Right lobe of liver (tissue), 6 donors: ENCODE measurements at regions not wholly inside any gene's neighbourhood (a gene's known extent, or its start where the extent isn't known, plus 50 kb on each side); places are given as distances from the start of the nearest gene placed in this dataset.

ENCODE experiments used
- ATAC-seq, 4 donors: fragments of 200-7000 bp; cut with Tn5 transposase; one replicate each; pipeline ENCODE4 v1.9.1; 2020; ENCODE audit warnings: mild to moderate bottlenecking in 4 of 4, moderate library complexity in 4 of 4
- DNase-seq, 3 donors: peaks; one replicate each; pipeline ENCODE4 v3.0.0-alpha.2; 2020
- H3K27ac ChIP-seq, 3 donors: fragments of 200-600 bp; one replicate each; pipeline ENCODE4 v1.8.0; 2022
- H3K27me3 ChIP-seq, 2 donors: fragments of 200-600 bp; one replicate each; pipeline ENCODE4 v1.8.0; 2022
- H3K36me3 ChIP-seq, 4 donors: fragments of 200-600 bp; sonication (generic) in 1 of 4; one replicate each; pipeline versions ENCODE4 v1.5.1 to v1.8.0; 2017 to 2022; ENCODE audit warnings: control low read depth in 1 of 4
- H3K4me1 ChIP-seq, 4 donors: fragments of 200-600 bp; sonication (generic) in 1 of 4; one replicate each; pipeline versions ENCODE4 v1.5.1 to v1.8.0; 2017 to 2022; ENCODE audit warnings: control low read depth in 1 of 4
- H3K4me3 ChIP-seq, 3 donors: fragments of 200-600 bp; one replicate each; pipeline ENCODE4 v1.8.0; 2022
- H3K9me3 ChIP-seq, 4 donors: fragments of 200-600 bp; sonication (generic) in 1 of 4; one replicate each; pipeline versions ENCODE4 v1.5.1 to v1.8.0; 2017 to 2022; ENCODE audit warnings: control low read depth in 1 of 4
- CTCF ChIP-seq, 4 donors: fragments of 200-600 bp in 3 of 4; fragments of 450-650 bp in 1 of 4; IDR thresholded peaks; one replicate each; pipeline versions ENCODE4 v1.5.1 to v1.8.0; 2016 to 2022; ENCODE audit warnings: antibody characterized with exemption in 4 of 4, mild to moderate bottlenecking in 2 of 4
- POLR2A ChIP-seq: fragments of 450-650 bp; IDR thresholded peaks from one replicate; pipeline ENCODE4 v1.6.1; 2017; ENCODE audit warnings: antibody characterized with exemption, mild to moderate bottlenecking
- WGBS: methylation state at CpG from one replicate; pipeline ENCODE4 v1.1.6; 2018; ENCODE audit warnings: low coverage, low lambda C conversion rate; ENCODE audit not compliant: insufficient coverage; ENCODE audit errors: missing lambda C conversion rate; 5-methylcytosine and 5-hydroxymethylcytosine counted together
- intact Hi-C, 2 donors: fragments of 100-400 bp; cut with DNase I; formaldehyde crosslinking; loops; one replicate each; pipeline versions ENCODE4 v1.11.2 to v1.14.1; 2022
- donor health status: DM: no; HTN: yes; CAD: no.
- donor health status: DM: no; HTN: no; CAD: no.
- donor health status: DM: no; HTN: no; CAD: no.
- donor health status: DM: no; HTN: yes; CAD: no.
- donor health status: DM: no; HTN: yes; CAD: no.

GRCh38 chr2:175864137-175864850, 137.8 kb downstream of the LNPK start:
- Histone ChIP-seq H3K4me3 (no peak overlapping the region), H3K27me3 (no peaks in the 10 kb centered on the region), H3K9me3 (no peaks in the 10 kb centered on the region), H3K27ac (no peak overlapping the region), H3K4me1 (no peaks in the 10 kb centered on the region), H3K36me3 (no peaks in the 10 kb centered on the region)
- 83% methylated on average over 4 of the region's 7 CpGs for WGBS
- intact Hi-C loops: no loop called here
- DNase-seq: no peak
- TF ChIP-seq POLR2A (no peak), CTCF (IDR thresholded peaks at IDR 0.05) (no peak)
- no peak for ATAC-seq

GRCh38 chr2:175861958-175862357, 140.1 kb downstream of the LNPK start:
- Histone ChIP-seq H3K36me3 (no peaks in the 10 kb centered on the region), H3K4me3 (no peak overlapping the region), H3K27ac (no peak overlapping the region), H3K4me1 (no peaks in the 10 kb centered on the region), H3K9me3 (no peaks in the 10 kb centered on the region), H3K27me3 (no peaks in the 10 kb centered on the region)
- WGBS: 28% methylated on average over 2 of the region's 2 CpGs
- DNase-seq: no peak
- no peak for TF ChIP-seq POLR2A
- TF ChIP-seq CTCF (IDR thresholded peaks at IDR 0.05): no peak
- no peak for ATAC-seq
- intact Hi-C loops: no loop called here

GRCh38 chr2:175855794-175856453, 146.1 kb downstream of the LNPK start:
- TF ChIP-seq POLR2A: no peak
- TF ChIP-seq CTCF (IDR thresholded peaks at IDR 0.05): no peak
- WGBS: 39% methylated on average over 3 of the region's 4 CpGs
- intact Hi-C loops: no loop called here
- H3K36me3 ChIP-seq: no peaks in the 10 kb centered on the region
- H3K4me3 ChIP-seq: no peak overlapping the region
- H3K27me3 ChIP-seq: no peaks in the 10 kb centered on the region
- ATAC-seq: no peak
- no peaks in the 10 kb centered on the region for H3K9me3 ChIP-seq
- H3K27ac ChIP-seq: no peak overlapping the region
- no peaks in the 10 kb centered on the region for H3K4me1 ChIP-seq
- DNase-seq: no peak

GRCh38 chr2:175855236-175855635, 146.8 kb downstream of the LNPK start:
- H3K9me3 ChIP-seq: no peaks in the 10 kb centered on the region
- 93% methylated on average over 4 of the region's 4 CpGs for WGBS
- DNase-seq: no peak
- H3K27ac ChIP-seq: no peak overlapping the region
- TF ChIP-seq POLR2A: no peak
- TF ChIP-seq CTCF (IDR thresholded peaks at IDR 0.05): no peak
- H3K4me3 ChIP-seq: no peak overlapping the region
- H3K4me1 ChIP-seq: no peaks in the 10 kb centered on the region
- H3K36me3 ChIP-seq: no peaks in the 10 kb centered on the region
- intact Hi-C loops: no loop called here
- no peaks in the 10 kb centered on the region for H3K27me3 ChIP-seq
- ATAC-seq: no peak
